Gastroesophageal sphincter (tissue), 3 donors: ENCODE measurements at regions not wholly inside any gene's neighbourhood (a gene's known extent, or its start where the extent isn't known, plus 50 kb on each side); places are given as distances from the start of the nearest gene placed in this dataset.

Experiments
- CTCF ChIP-seq, 4 experiments: fragments of 200-600 bp in 2 of 4; fragments of 450-650 bp in 2 of 4; sonication (generic) in 1 of 4; IDR thresholded peaks; one replicate each; pipeline ENCODE4 v1.5.1; 2017 to 2019; ENCODE audit warnings: antibody characterized with exemption in 4 of 4, mild to moderate bottlenecking in 2 of 4, moderate library complexity in 2 of 4
- POLR2A ChIP-seq, 2 donors: fragments of 450-650 bp; IDR thresholded peaks; one replicate each; pipeline ENCODE4 v1.6.1; 2017; ENCODE audit warnings: antibody characterized with exemption in 2 of 2, mild to moderate bottlenecking in 2 of 2, moderate library complexity in 1 of 2

- TF ChIP-seq CTCF (IDR thresholded peaks at IDR 0.05) (no peak), POLR2A (IDR thresholded peaks at IDR 0.05) (no peak)
These were observed 113.5 kb upstream of the SATB1 start for GRCh38 chr3:18538463-18539230.
